Activated T-cell treated with anti-CD3 and anti-CD28 coated beads for 48 hours (primary cell): ENCODE measurements at regions not wholly inside any gene's neighbourhood (a gene's known extent, or its start where the extent isn't known, plus 50 kb on each side); places are given as distances from the start of the nearest gene placed in this dataset.
A peak's percentile ranks its signal among the peaks of the same experiment; 100 is the strongest.
"Not testable (repeated sequence)": the region's sequence is repeated elsewhere in the genome, so short reads cannot be mapped to it uniquely, and the experiment has no call there.

Experiments
- DNase-seq: peaks from one replicate; pipeline ENCODE4 v3.0.0-alpha.2; 2020; ENCODE audit warnings: low read depth

DNA sequence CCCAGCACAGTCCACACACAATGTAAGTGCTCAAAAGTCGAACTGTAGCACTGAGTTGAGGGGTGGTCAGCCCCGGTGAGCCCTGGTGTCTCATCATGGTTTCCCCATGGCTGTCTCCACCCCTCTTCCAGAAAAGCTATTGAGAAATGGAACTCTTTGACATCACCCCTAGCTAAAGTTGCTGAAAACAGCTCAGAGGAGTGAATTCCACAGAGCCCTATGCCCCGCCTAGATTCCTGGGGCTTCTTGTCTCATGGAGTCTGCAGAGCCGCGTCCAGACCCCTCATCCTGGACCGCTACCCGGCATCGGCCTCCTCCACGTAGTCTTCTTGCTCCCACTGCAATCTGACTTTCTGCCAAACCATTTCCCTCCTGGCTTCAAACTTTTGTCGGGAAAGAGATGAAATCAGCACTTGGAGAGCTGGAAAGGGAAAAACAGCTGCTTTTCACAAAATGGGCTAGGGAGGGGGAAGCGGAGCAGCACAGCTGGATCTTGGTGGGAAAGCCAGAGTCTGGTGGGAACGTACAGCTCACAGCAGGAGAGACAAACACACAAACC lies 132.2 kb downstream of the SNX5 start:
- DNase-seq = no peak

DNA sequence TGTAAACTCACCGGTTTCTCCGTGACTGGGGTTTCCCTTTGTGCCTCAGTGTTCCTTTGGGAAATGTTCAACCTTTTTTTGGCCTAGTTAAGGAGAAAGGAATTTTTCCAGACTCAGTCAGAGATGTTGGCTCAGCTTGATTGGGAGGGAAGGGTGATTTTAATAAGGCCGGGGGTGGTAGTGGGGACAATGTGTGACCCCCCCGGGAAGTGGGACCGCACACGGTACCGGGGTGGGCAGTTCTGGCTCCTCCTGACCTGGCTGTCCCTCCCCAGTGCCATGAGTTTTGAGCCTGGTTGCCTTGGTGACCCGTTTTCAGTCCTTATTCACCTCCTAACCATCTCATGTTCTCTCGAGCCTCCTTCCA lies 132.7 kb downstream of the SNX5 start:
- DNase-seq = no peak

DNA sequence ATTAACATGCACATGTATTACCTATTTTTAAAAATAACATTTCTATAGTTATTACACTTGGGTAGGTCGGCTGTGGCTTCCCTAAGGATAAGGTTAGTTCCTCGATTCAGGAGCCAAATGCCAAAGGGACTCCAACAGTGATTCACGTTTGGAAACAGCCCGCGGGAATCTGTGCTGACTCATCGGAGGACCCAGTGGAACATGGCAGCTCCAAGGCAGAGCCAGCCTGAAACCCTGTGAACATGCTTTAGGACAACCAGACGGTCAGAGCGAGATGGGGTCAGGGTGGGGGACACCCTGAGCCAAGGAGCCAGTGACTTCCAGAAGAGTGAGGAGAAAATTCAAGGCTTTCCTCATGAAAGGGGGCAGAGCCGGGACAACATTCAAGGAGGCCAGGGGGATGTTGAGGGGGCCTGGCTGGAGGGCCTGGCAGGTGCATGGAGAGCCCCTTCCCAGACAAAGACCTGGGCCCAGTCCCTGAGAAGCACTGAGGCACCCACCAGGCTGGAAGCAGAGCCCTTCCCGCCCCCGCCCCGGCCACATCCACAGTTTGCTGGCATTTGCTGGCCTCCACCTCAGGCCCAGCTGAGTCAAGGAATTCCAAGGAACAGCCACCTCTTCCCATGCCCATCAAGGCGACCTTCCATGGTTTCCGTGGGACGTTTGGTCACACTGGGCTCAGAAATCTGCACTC lies 133.2 kb downstream of the SNX5 start:
- DNase-seq = no peak

DNA sequence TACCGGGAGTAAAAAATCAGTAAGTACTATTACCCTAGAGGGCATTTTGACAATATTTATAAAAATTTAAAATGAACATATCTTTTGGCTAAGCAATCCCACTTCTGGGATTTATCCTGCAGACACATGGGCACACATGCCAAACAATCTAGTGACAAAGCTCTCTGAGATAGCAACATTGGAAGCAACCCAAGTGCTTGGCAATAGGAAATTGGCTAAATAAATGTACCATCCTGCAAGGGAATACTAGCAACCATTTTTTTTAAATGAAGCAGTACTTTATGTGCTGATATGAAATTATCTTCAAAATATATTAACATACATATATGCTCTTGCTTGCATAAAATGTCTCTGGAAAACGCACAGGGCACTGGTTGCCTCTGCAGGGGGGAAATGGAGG lies 133.8 kb downstream of the SNX5 start:
- no peak for DNase-seq

DNA sequence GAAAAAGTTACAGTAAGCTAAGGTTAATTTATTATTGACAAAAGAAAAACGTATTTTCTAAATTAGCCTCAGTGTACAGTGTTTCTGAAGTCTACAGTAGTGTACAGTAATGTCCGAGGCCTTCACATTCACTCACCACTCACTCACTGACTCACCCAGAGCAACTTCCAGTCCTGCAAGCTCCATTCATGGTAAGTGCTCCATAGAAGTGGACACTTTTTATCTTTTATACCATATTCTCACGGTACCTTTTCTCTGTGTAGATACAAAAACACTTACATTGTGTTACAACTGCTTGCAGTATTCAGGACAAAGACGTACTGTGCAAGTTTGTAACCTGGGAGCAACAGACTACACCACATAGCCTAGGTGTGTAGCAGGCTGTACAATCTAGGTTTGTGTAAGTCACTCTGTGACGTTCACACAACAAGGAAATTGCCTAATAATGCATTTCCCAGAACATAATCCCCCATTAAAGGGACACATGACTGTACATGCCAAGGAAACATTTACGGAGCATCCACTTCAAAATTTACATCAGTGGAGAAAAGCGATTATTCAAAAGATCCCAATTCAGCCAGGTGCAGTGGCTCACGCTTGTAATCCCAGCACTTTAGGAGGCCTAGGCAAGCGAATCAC lies 133.4 kb downstream of the BANF2 start:
- no peak for DNase-seq

DNA sequence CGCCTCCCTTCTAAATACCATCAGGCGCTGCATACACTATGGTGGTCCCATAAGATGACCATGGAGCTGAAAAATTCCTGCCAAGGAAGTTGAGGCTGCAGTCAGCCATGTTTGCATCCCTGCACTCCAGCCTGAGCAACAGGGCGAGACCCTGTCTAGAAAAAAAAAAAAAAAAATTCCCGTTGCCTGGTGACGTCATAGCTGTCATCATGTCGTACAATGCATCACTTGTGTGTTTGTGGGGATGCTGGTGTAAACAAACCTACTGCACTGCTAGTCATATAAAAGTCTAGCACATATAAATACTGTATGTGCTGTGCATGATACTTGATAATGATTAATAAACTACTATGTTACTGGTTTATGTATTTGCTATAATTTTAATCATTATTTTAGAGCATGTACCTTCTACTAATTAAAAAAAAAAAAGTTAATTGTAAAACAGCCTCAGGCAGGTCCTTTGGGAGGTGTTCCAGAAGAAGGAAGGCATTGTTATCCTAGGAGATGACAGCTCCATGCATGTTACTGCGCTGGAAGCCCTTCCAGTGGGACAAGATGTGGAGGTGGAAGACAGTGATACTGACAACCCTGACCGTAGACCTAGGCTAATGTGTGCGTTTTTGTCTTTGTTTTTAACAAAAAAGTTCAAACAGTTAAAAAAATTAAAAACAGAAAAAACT lies 132.6 kb downstream of the BANF2 start:
- DNase-seq = no peak

DNA sequence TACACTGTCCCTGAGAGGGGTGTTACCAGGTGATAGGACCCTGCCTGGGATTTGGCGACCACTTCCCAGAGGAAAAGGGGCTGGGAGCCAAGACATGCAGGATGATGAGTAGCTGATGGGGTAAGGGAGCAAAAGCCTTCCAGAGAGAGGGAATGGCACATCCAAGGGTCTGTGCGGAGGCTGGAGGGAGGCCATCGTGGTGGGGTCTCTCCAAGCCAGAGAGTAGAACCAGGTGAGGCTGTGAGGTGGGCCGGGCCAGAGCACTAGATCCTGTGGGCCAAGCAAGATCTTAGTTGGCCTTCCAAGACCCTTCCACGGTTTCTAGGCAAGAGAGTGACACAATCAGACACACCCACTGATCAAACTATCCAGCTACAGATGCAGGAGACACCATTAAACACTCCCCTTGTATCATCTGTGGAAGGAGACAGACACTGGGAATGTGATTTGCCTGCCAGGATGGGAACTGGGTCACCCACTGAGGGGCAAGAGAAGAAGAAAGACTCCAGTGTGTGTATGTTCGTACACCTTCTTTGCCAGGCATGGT lies 128.9 kb downstream of the BANF2 start:
- DNase-seq = no peak

DNA sequence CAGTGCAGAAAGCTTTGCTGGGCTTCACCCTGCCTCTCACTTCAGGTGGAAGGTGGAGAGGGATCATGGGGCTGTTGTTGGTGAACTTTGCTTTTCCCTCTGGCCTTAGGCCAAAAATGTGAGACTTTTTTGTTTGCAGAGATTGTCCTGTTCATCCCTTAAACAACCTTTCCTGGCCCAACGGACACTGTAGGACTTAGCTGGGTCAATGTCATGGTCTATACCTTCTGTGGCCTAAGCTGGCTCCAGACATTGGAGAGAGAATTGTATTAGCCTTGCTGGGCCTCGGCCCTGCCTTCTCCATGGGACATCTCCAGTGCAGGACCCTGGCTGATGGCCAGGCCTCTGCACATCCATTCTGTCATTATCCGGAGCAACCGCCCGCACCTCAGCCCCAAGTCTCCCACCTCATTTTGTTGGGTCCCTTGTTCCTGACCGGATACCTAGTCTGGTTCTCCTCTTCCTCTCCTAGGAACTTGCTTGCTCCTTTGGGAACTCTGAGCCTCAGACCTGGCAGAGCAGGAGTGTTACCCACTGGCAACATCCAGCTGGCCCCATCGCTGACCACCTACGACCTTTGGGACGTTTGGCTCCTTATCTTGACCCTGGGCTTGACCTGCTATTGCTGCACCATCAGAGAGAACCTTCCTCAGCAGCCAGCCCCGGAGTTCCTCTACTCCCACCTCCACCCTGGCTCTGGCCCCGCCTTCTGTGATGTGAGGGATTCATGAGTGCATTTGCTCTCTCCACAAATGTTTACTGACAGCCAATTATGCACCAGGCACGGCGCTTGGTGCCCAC lies 128.2 kb downstream of the BANF2 start:
- DNase-seq = no peak

DNA sequence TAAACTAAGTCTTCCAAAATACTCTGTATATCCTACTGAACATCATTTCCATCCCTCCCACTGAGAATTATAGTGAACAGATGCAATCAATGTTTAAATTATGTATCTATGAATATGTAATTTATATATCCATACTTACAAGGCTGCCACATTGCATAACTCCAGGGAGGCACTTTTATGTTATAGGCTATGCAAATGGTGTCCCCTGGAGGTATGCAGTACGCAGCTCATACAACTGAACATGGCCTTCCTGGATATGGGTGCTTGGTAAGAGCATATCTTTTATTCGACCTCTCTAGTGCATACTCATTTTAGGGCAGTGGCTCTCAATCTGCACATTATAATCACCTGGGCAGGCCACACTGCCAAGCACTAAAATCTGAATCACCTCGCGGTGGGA lies 127.3 kb downstream of the BANF2 start:
- DNase-seq = no peak

DNA sequence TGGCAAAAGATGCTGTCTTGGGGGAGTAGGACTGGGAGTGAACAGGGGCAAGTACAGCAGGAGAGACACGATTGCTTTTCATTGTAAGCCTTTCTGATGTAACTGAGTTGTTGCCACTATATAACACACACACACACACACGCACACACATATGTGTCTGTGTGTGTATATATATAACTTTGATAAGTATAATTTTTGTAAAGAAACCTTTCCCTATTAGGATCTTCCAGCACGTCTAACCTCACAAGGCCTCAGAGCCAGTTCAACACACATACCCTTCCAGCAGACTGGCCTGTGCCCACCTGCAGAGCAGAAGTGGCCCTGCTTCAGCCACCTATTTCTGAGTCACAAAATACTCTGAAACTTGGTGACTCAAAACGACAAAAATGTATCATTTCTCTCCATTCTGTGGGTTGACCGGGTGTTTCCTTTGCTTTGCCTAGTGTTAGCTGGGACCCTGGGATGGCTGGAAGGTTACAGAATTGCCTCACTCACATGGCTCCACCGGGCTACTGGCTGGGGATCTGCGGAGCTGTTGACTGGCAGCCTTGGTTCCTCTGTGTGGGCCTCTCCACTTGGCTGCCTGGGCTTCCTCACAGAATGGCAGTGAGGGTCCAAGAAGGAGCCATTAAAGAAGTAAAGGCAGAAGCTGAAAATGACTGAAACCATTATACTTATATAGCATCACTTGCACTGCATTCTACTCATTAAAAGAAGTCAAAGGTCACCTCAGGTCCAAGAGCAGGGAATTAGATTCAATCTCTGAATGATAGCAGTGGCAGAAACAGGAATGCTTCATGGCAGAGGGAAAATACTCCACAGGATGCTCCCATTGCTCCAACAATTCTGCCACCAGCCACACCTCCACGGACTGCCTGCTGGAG lies 126.4 kb downstream of the BANF2 start:
- DNase-seq = peak; percentile 31

DNA sequence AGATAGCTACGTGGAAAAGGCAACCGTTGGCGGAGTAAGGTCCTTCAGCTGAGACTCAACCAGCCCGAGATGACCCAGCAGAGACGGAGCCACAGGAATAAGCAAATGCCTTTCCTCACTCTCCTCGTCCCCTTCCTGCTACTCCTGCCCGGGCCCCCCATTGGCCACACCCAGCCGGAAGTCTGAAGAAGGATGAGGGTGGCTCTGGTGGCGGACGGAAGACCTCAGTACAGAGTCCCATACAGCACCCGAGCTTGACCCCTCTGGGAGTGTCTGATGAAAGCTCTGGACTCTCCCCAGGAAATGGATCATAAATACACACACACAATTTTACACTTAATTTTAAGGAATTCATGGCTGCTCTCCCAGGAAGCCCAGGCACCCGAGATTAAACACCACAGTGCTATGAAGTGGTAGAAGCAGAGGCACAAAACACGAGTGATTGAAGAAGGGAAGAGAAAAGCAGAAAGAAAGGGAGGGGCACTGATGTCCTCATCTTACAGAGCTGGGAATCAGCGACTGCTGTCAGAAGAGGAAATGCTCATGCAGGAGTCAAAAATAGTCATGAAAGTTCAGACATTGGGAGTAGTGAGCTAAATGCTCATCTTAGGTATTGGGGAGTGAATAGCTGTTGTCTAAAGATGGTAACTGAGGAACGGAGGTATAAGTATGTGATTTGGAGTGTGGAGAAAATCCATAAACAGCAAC lies 125.6 kb downstream of the BANF2 start:
- no peak for DNase-seq

DNA sequence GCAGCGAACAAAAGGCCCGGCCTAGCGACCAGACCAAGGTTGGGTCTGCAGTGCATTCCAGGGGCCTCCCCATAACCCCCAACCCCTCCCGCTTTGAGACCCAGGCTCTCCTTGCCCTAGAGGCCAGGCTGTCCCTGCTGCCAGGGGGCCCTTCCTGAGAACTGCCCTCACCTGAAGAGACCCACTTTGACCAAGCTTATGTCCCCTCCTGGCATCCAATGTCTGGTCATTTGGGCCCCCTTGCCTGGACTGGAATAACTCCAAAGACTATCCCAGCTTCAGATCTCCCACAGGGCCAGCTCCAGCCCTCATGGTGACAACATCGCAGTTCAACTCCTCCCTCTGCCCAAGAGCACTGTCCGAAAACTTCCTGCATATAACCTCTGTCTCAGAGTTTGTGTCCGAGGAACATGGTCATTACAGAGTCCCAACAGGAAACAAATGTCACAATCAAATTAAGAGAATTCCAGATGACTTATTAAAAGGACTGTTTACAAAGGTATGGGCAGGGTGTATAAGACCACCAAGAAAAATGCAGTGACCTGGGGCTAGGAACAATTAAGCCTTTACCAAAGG lies 125.0 kb downstream of the BANF2 start:
- DNase-seq = no peak

DNA sequence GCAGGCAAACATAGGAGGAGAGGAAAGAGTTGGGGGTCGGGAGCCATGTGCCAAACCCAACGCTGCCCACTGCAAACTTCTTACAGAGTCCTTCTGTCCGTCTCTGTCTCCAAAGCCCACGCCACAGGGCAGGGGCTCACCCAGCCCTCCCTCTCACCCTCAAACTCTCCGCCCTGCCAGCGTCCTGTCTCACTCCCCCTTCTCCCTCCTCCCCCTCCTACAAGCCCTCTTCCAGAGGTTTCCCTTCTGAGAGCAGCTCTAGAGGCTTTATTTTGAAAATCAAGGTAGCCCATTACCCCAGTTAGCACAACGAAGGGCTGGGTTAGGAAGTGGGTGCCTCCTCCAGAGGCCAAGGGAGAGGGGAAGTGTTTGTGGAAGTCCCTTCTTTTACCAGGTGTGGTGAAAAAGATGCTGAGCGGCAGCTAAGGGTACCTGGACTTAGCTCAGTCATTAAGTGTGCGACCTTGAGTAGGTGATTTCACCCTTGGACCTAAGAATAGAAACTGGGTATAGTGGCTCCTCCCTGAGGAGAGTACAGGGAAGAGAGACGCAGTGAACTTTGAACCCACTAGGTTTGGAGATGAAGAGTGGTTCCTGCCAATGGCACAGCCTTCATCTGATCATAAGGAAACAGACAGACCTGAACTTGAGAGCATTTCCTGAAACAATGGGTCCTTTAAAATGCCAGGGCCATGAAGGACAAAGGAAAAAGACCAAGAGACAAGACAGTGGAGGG lies 123.8 kb downstream of the BANF2 start:
- DNase-seq = no peak

DNA sequence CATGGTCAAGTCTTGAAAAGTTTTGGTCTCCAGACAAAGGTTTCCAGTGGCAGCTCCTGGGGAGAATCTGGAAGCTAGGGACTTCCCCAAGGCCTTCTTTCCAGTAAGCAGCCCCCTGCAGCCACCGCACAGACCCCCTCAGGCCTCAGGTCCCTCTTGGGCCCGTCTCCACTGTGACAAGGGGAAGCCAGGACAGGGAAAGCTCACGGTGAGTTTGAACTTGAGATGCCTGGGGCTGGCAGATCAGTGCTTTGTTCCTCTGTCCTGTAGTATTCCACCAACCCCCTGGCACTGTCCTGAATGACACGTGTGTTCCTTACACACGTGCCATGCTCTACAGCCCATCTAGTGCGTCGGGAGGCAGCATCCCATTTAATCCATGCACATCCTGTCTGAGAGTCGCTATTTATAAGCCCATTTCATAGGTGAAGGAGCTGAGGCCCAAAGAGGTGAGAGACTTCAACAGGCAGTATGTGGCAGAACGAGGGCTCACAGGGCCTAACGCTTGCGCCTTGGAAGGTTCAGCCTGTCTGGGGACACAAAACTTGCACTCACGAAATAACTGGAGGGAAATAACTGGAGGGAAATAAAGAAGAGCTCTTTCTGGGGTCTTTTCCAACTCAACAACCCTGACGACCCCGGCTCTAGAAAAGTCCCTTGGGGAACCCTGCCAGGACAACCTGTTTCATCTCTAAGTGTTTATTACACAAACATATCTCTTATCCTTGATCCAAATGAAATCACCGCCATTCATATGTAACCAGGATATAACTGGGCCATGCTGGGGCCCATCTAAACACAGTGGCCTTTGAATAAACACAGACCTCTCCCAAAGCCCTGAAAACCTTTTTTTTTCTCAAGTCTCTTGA lies 123.0 kb downstream of the BANF2 start:
- DNase-seq = no peak

DNA sequence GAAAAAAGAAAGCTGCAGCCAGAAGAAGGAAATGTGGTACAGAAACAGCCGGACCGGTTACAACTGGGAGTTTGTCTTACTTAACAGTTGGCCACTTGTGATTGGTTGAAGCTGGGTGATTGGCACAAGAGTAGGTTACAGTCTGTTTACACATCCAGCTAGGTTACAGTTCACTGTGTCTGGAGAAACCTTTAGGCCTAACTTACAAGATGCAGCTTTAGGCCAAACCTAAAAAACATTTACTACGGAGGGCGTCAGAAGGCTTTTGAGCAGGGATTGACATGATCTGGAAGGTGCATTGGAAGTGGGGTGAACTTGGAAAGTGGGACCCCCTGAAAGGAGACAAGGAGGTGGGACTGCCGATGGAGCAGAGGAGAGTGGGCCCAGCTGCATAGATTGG lies 122.3 kb downstream of the BANF2 start:
- no peak for DNase-seq

DNA sequence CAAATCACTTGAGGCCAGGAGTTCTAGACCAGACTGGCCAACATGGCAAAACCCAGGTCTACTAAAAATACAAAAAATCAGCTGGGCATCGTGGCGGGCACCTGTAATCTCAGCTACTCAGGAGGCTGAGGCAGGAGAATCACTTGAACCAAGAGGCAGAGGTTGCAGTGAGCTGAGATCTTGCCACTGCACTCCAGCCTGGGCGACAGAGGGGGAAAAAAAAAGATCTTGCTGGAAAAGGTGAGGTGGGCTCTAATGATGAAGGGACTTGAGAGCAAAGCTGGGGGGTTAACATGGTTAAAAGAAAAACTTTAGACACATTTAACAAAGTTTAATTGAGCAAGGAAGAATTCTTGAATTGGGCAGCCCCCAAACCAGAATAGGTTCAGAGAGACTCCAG lies 121.8 kb downstream of the BANF2 start:
- not testable (repeated sequence) for DNase-seq

DNA sequence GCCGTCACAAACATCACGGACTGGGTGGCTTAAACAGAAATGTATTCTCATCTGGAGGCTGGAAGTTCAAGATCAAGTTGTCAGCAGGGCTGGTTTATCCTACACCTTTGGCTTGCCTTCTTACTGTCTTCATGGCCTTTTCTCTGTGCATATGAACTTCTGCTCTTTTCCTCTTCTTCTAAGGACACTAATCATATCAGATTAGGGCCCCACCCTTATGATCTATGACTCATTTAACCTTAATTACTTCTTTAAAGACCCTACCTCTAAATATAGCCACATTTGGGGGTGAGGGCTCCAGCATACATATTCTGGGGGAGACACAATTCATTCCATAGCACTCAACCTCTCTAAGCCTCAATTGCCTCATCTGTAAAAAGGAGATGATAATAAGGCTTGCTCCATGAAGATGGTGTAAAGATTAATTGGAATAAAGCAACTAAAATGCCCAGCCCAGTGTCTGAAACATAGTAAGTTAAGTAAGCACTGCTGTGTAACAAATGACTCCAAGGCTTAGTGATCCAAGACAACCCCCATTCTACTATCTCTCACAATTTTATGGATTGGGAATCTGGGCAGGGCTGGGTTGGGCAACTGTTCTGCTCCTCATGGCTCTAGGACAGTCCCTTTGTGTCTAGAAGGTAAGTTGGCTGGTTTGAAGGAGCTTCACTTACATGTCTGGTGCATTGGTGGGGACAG lies 119.8 kb downstream of the BANF2 start:
- DNase-seq = no peak

DNA sequence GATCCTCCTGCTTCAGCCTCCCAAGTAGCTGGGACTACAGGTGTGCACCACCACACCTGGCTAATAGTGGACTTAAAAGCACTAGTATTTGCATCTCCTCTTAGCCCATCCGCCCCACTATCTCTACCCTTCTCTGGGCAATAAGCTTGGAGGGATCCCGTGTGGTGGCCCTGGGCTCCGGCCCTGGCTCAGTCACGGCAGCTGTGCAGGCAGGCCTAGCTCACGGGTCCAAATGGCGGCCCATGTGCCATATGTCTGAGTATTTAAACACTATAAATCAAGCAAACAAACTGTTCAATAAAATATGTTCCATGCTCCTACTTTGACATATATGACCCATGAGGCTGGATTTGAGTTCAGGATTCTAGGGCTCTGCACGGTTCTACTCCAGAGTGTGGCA lies 118.4 kb downstream of the BANF2 start:
- DNase-seq = no peak
